ENCODE measurements at regions not wholly inside any gene's neighbourhood (a gene's known extent, or its start where the extent isn't known, plus 50 kb on each side); places are given as distances from the start of the nearest gene placed in this dataset.
"Not testable (repeated sequence)": the region's sequence is repeated elsewhere in the genome, so short reads cannot be mapped to it uniquely, and the experiment has no call there.

GRCh38 chr22:11063022-11063685, 4464.8 kb upstream of the OR11H1 start:
- H4K20me1 ChIP-seq (ENCODE audit: control insufficient read depth, insufficient read depth); ATAC-seq; H2AFZ ChIP-seq (ENCODE audit: control insufficient read depth, low read depth, low read length); BruUV-seq (replicated peaks); H3K9ac ChIP-seq (ENCODE audit: control insufficient read depth, insufficient read depth, low read length); POLR2A ChIA-PET; H3K4me1 ChIP-seq (ENCODE audit: control insufficient read depth, insufficient read depth, low read length); CTCF ChIA-PET; H3K27ac ChIP-seq (ENCODE audit: control insufficient read depth, insufficient read depth); H3K9me3 ChIP-seq (replicated peaks; ENCODE audit: control insufficient read depth, insufficient read depth, low read length); H3K4me2 ChIP-seq (ENCODE audit: control insufficient read depth, insufficient read depth); DNase-seq (ENCODE audit: low read depth, low spot score); RAD21 ChIA-PET (ENCODE audit: unreplicated experiment); H3K4me3 ChIP-seq; SMC1A ChIA-PET (ENCODE audit: uncharacterized antibody, unreplicated experiment); in situ Hi-C loops (cut with MboI); H3K36me3 ChIP-seq (ENCODE audit: control insufficient read depth in 2 of 2, insufficient read depth in 2 of 2, low read length in 1 of 2); H3K27me3 ChIP-seq (replicated peaks in 1 of 2; ENCODE audit: control insufficient read depth in 2 of 2, insufficient read depth in 2 of 2, low read length in 1 of 2); FAIRE-seq; intact Hi-C loops (cut with micrococcal nuclease; ENCODE audit: unreplicated experiment); H3K79me2 ChIP-seq (ENCODE audit: control insufficient read depth, insufficient read depth, low read length): not testable (repeated sequence)
- 7% methylated on average over 5 of the region's 5 CpGs for WGBS (ENCODE audit: insufficient coverage, insufficient replicate concordance, low lambda C conversion rate, missing lambda C conversion rate)

GRCh38 chr22:11065210-11065609, 4462.8 kb upstream of the OR11H1 start:
- intact Hi-C loops (cut with micrococcal nuclease; ENCODE audit: unreplicated experiment); FAIRE-seq; H3K4me1 ChIP-seq (ENCODE audit: control insufficient read depth, insufficient read depth, low read length); H3K9me3 ChIP-seq (replicated peaks; ENCODE audit: control insufficient read depth, insufficient read depth, low read length); SMC1A ChIA-PET (ENCODE audit: uncharacterized antibody, unreplicated experiment); DNase-seq (ENCODE audit: low read depth, low spot score); in situ Hi-C loops (cut with MboI); H3K27me3 ChIP-seq (replicated peaks in 1 of 2; ENCODE audit: control insufficient read depth in 2 of 2, insufficient read depth in 2 of 2, low read length in 1 of 2); H3K9ac ChIP-seq (ENCODE audit: control insufficient read depth, insufficient read depth, low read length); POLR2A ChIA-PET; ATAC-seq; H4K20me1 ChIP-seq (ENCODE audit: control insufficient read depth, insufficient read depth); H2AFZ ChIP-seq (ENCODE audit: control insufficient read depth, low read depth, low read length); H3K4me2 ChIP-seq (ENCODE audit: control insufficient read depth, insufficient read depth); RAD21 ChIA-PET (ENCODE audit: unreplicated experiment); H3K79me2 ChIP-seq (ENCODE audit: control insufficient read depth, insufficient read depth, low read length); BruUV-seq (replicated peaks); H3K27ac ChIP-seq (ENCODE audit: control insufficient read depth, insufficient read depth); CTCF ChIA-PET; H3K36me3 ChIP-seq (ENCODE audit: control insufficient read depth in 2 of 2, insufficient read depth in 2 of 2, low read length in 1 of 2); H3K4me3 ChIP-seq: not testable (repeated sequence)
- 59% methylated on average over 6 of the region's 6 CpGs for WGBS (ENCODE audit: insufficient coverage, insufficient replicate concordance, low lambda C conversion rate, missing lambda C conversion rate)

GRCh38 chr22:11065876-11066457, 4462.0 kb upstream of the OR11H1 start:
- H4K20me1 ChIP-seq (ENCODE audit: control insufficient read depth, insufficient read depth); H3K36me3 ChIP-seq (ENCODE audit: control insufficient read depth in 2 of 2, insufficient read depth in 2 of 2, low read length in 1 of 2); POLR2A ChIA-PET; H3K27ac ChIP-seq (ENCODE audit: control insufficient read depth, insufficient read depth); BruUV-seq (replicated peaks); H3K4me3 ChIP-seq; H3K27me3 ChIP-seq (replicated peaks in 1 of 2; ENCODE audit: control insufficient read depth in 2 of 2, insufficient read depth in 2 of 2, low read length in 1 of 2); H2AFZ ChIP-seq (ENCODE audit: control insufficient read depth, low read depth, low read length); H3K79me2 ChIP-seq (ENCODE audit: control insufficient read depth, insufficient read depth, low read length); RAD21 ChIA-PET (ENCODE audit: unreplicated experiment); H3K9ac ChIP-seq (ENCODE audit: control insufficient read depth, insufficient read depth, low read length); FAIRE-seq; DNase-seq (ENCODE audit: low read depth, low spot score); CTCF ChIA-PET; H3K9me3 ChIP-seq (replicated peaks; ENCODE audit: control insufficient read depth, insufficient read depth, low read length); ATAC-seq; SMC1A ChIA-PET (ENCODE audit: uncharacterized antibody, unreplicated experiment); H3K4me2 ChIP-seq (ENCODE audit: control insufficient read depth, insufficient read depth); in situ Hi-C loops (cut with MboI); intact Hi-C loops (cut with micrococcal nuclease; ENCODE audit: unreplicated experiment); H3K4me1 ChIP-seq (ENCODE audit: control insufficient read depth, insufficient read depth, low read length): not testable (repeated sequence)
- 50% methylated on average over 18 of the region's 18 CpGs for WGBS (ENCODE audit: insufficient coverage, insufficient replicate concordance, low lambda C conversion rate, missing lambda C conversion rate)

Measured in GM12878 (cell line).